ENCODE measurements at regions not wholly inside any gene's neighbourhood (a gene's known extent, or its start where the extent isn't known, plus 50 kb on each side); places are given as distances from the start of the nearest gene placed in this dataset.
"Not testable (repeated sequence)": the region's sequence is repeated elsewhere in the genome, so short reads cannot be mapped to it uniquely, and the experiment has no call there.

DNA sequence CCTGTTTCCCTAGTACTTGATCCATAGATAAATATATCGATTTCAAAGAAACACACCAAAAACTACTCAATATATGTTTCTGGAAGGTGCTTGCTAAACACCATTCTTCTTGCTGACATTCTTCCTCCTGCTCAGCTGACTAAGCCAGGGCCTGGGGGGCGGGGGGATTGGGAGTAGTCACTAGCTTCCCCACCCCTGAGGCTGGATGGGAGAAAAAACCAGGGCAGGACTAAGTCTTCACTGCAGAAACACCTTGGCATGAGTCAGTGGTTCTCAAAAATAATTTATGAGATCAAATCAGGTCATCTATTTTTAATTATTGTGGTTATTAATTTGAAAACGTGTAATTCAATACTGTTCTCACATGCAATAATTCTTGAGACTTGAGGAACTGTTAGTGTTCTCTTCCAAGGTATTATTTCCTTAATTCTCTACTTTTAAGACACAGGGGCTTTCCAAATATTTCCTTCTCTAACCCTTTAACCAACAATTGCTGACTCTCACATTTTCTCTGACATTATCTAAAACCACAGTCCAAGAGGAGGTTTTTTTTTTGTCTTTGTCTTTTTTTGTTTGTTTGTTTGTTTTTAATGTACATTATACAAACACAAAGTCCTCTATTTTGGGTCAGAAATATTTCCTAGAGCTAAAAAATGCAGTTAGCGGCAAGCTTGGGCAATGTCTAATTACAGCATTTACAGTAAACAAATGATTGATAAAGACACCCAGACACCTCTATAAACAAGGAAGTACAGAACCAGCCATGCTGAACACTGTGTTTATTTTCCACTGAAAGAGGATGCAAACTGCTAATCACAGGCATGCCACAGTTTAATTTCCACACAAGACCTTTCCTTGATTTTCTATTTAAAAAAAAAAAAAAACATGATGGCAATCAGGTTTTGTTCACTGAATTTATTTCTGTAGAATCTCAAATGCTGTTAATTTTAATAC lies 120.3 kb upstream of the USP9X start:
- no peak for FAIRE-seq
- TF ChIP-seq POLR2A (IDR thresholded peaks at IDR 0.05; ENCODE audit: low read depth, low read length) = no peak
- DNase-seq (ENCODE audit: insufficient read length, low spot score) = no peak

DNA sequence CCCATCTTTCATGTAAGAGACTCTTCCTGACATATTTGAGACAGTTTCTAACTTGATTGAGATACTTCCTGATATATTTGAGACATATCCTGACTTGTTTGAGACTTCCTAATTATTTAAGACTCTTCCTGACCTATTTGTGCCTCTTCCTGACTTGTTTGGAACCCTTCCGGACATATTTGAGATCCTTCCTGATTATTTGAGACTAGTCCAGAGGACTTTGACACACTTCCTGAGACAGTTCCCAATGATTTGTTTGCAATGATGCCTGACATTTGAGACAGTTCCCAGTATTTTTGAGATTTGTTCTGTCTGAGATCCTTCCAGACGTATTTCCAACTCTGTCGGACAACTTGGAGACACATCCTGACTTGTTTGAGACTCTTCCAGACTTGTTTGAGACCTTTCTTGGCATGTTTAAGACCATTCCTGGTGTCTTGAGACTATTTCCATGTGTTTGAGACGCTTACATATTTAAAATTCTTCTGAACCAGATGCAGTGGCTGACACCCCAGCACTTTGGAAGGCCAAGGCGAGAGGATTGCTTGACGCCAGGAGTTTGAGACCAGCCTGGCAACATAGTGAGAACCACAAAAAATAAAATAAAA lies 118.9 kb upstream of the USP9X start:
- no peak for FAIRE-seq
- no peak for TF ChIP-seq POLR2A (IDR thresholded peaks at IDR 0.05; ENCODE audit: low read depth, low read length)
- DNase-seq (ENCODE audit: insufficient read length, low spot score) = no peak

DNA sequence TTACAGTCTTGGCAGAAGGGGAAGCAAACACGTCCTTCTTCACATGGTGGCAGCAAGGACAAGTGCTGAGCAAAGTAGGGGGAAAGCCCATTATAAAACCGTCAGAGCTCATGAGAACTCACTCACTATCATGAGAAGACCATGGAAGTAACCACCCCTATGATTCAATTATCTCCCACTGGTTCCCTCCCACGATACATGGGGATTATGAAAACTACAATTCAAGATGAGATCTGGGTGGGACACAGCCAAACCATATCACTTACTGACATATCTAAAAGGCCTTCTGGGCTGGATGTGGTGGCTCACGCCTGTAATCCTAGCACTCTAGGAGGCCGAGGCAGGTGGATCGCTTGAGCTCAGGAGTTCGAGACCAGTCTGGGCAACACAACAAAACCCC lies 117.1 kb upstream of the USP9X start:
- DNase-seq (ENCODE audit: insufficient read length, low spot score) = no peak
- no peak for TF ChIP-seq POLR2A (IDR thresholded peaks at IDR 0.05; ENCODE audit: low read depth, low read length)
- no peak for FAIRE-seq

DNA sequence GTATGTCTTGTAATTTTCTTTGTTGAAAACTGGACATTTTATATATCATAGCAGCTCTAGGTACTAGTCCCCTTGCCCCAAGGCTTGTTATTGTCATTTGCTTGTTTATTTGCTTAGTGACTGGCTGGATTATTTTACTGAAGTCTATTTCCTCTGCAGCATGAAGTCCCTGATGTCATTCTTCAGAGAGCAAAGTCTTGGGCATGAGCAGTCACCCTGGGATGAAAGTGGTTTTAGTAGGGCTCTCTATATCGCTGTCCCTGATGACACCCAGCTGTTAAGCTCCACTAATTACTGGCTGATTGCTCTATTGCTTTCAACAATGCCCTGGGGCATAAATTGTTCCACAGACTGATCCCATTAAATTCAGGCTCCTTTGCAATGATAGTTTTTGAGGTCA lies 113.5 kb upstream of the USP9X start:
- no peak for DNase-seq (ENCODE audit: insufficient read length, low spot score)
- no peak for FAIRE-seq
- TF ChIP-seq POLR2A (IDR thresholded peaks at IDR 0.05; ENCODE audit: low read depth, low read length) = no peak

DNA sequence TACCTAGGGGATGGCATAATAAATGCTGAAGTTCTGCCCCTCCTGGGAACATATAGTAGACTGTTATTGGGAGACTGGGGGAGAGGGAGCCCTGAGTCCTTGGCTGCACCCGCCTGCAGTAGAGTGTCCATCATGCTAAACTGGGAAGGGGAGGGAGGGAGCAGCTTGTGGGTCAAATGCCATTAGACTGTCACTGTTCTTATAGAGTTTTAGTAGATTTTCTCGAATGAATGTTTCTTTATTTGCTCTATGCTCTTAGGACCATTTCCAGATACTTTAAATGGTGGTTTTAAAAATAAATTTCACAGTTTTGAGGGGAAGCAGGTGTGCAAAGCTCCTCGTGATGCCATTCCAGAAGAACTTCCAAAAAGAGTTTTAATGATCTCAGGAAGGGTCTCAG lies 111.6 kb upstream of the USP9X start:
- FAIRE-seq (no peak), DNase-seq (ENCODE audit: insufficient read length, low spot score) (no peak)
- no peak for TF ChIP-seq POLR2A (IDR thresholded peaks at IDR 0.05; ENCODE audit: low read depth, low read length)

DNA sequence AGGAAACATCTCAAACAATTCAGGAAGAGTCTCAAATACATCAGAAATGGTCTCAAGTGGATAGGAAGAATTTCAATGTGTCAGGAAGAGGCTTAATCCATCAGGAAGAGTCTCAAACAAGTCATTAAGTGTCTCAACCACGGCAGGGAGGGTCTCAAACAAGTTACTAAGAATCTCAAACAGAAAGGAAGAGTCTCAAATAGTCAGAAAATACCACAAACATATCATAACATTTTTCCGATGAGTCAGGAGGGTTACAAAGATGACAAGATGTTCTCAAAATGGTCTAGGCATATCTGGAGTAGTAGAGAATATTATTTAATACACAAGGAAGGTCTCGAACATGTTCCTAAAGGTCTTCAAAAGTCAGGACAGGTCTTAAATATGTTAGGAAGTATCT lies 109.3 kb upstream of the USP9X start:
- FAIRE-seq (no peak), DNase-seq (ENCODE audit: insufficient read length, low spot score) (no peak)
- no peak for TF ChIP-seq POLR2A (IDR thresholded peaks at IDR 0.05; ENCODE audit: low read depth, low read length)

DNA sequence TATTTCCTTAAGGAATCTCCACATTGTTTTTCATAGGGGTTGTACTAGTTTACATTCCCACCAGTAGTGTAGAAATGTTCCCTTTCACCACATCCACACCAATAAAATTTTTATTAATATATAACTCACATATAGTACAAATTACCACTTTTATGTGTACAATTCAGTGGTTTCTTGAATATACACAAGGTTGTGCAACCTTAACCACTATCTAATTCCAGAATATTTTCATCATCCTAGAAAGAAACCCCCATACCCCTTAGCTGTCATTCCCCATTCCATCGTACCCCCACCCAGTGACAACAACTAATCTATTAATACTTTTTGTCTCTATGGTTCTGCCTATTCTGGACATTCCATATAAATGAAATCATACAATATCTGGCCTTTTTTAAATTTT lies 108.3 kb upstream of the USP9X start:
- no peak for FAIRE-seq
- TF ChIP-seq POLR2A (IDR thresholded peaks at IDR 0.05; ENCODE audit: low read depth, low read length) = no peak
- no peak for DNase-seq (ENCODE audit: insufficient read length, low spot score)

DNA sequence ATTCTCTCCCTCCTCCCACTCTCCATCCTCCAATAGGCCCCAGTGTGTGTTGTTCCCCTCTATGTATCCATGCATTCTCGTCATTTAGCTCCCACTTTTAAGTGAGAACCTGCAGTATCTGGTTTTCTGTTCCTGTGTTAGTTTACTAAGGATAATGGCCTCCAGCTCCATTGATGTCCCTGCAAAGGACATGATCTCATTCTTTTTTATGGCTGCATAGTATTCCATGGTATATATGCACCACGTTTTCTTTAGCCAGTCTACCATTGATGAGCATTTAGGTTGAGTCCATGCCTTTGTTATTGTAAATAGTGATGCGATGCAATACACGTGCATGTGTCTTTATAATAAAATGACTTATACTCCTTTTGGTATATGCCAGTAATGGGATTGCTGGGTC lies 100.3 kb upstream of the USP9X start:
- DNase-seq (ENCODE audit: insufficient read length, low spot score) (no peak), FAIRE-seq (no peak)
- TF ChIP-seq POLR2A (IDR thresholded peaks at IDR 0.05; ENCODE audit: low read depth, low read length) = no peak

DNA sequence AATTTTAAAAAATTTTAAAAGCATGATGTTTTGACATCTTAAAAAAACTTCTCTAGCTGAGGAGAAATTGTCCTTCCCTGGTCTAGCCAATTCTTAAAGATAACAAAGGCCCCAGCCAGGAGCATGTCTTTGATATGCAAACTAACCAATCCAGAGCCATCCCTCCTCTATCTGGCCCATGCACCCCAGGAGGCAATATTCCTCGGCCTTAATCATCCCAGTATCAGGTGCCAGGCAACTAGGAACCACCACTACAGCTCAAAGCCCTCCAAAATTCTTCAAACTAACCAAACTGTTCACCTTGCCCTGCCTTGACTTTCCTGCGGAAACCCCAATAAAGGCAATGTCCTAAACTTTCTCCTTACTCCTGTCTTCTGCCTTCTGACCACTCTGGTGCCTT lies 97.8 kb upstream of the USP9X start:
- TF ChIP-seq POLR2A (IDR thresholded peaks at IDR 0.05; ENCODE audit: low read depth, low read length) = no peak
- FAIRE-seq (no peak), DNase-seq (ENCODE audit: insufficient read length, low spot score) (no peak)

DNA sequence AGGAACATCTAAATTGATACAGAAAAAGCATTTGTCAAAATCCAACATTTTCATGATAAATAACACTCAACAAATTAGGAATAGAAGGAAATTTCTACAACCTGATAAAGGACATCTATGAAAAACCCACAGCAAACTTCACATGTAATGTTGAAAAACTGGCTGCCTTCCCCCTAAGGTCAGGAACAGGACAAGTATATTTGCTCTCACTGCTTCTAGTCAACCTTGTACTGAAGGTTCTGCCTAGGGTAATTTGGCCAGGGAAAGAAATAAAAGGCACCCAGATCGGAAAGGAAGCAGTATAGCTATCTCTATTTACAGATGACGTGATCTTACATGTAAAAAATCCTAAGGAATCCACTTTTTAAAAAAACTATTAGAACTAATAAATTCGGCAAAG lies 97.1 kb upstream of the USP9X start:
- no peak for TF ChIP-seq POLR2A (IDR thresholded peaks at IDR 0.05; ENCODE audit: low read depth, low read length)
- FAIRE-seq = no peak
- DNase-seq (ENCODE audit: insufficient read length, low spot score) = no peak

DNA sequence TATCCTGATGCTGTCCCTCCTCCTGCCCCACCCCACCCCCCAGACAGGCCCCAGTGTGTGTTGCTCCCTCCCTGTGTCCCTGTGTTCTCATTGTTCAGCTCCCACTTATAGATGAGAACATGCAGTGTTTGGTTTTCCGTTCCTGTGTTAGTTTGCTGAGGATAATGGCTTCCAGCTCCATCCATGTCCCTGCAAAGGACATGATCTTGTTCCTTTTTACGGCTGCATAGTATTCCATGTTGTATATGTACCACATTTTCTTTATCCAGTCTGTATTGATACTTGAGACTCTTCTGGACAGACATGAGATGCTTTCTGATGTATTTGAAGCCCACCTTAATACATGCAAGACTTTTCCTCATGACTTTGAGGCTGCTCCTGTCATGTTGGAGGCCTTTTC lies 91.8 kb upstream of the USP9X start:
- not testable (repeated sequence) for DNase-seq (ENCODE audit: insufficient read length, low spot score); FAIRE-seq

DNA sequence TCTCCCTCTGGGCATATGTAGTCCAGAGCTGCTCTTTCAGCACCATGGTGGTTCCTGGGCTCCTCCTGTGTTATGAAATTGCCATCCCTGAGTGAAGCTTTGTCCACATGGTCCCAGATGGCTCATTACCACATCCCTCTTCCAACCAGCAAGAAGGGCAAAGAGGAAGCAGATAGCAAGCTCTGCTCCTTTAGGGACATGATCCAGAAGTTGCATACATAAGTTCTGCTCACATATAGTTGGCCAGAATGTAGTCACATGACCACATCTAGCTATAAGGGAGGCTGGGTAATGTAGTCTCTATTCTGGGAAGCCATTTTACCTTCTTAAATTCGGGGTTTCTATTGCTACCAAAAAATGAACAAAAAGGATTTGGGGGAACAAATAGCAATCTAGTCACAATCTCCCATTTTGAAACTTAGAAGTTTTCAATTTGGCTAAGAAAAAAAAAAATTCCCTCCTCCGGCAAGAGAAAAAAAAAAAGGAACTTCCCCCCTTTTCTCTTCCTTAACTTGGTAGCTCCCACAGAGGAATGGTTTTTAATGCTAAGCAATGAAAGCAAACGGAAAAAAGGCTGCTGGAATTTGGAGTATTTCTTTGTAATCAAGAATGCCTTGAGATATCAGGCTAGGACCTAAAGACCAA lies 88.2 kb upstream of the USP9X start:
- no peak for TF ChIP-seq POLR2A (IDR thresholded peaks at IDR 0.05; ENCODE audit: low read depth, low read length)
- DNase-seq (ENCODE audit: insufficient read length, low spot score) (no peak), FAIRE-seq (no peak)

DNA sequence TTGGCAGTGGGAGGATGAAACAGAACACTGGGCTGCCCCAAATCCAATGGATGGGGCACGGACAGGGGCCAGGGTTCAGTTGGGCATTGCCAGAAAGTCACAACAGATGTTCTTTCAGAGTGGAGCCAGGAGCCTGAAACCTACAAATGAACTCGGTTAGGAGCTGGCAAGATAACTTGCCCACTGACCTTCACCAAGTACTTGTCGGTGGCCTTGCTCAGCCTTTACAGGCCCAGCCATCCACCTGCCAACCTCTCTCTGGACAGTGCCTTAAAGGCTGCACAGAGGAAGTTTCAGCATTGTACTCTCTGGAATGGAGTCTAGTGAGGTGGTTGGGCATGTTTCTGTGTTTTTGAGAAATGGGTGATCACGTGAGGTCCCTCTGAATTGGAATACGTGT lies 87.1 kb upstream of the USP9X start:
- TF ChIP-seq POLR2A (IDR thresholded peaks at IDR 0.05; ENCODE audit: low read depth, low read length) = no peak
- FAIRE-seq (no peak), DNase-seq (ENCODE audit: insufficient read length, low spot score) (no peak)

DNA sequence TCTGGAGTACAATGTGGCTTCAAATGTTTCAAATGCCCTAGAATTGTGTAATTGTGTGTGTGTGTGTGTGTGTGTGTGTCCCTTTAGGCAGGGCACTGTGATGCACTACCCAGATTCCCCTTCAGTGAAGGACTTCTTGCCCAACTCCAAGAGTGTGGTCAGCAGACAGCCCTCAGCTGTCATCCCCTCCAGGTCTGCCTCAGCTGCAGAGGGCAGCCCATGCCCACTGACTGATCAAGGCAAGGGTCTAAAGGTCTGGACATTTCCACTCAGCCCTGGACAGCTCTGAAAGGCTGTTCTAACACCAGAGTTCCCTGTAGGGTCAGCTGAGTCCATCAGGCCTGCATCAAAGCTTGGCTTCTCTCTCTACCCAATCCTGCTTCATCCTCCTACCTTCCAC lies 83.9 kb upstream of the USP9X start:
- DNase-seq (ENCODE audit: insufficient read length, low spot score) (no peak), FAIRE-seq (no peak)
- TF ChIP-seq POLR2A (IDR thresholded peaks at IDR 0.05; ENCODE audit: low read depth, low read length) = no peak

DNA sequence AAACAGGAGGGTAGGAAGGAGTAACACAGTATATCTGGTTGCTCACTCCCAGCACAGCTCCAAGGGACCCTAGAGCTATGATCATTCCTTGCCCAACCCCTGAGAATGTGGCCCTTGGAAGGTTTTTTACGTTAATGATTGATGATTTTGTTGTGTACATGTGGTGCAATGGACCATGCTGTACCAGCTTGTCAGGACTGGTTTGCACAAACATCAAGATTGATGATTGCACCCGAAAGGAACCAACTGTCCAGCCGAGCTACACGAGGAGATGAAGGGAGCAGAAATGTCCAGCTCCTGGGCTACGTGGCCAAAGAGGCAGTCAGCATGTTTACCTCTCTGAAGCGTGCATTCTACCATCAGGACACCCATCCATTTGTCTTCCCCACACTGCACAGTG lies 83.2 kb upstream of the USP9X start:
- FAIRE-seq (no peak), DNase-seq (ENCODE audit: insufficient read length, low spot score) (no peak)
- no peak for TF ChIP-seq POLR2A (IDR thresholded peaks at IDR 0.05; ENCODE audit: low read depth, low read length)

All from H54 (cell line).